ENCODE measurements at regions not wholly inside any gene's neighbourhood (a gene's known extent, or its start where the extent isn't known, plus 50 kb on each side); places are given as distances from the start of the nearest gene placed in this dataset.

DNA sequence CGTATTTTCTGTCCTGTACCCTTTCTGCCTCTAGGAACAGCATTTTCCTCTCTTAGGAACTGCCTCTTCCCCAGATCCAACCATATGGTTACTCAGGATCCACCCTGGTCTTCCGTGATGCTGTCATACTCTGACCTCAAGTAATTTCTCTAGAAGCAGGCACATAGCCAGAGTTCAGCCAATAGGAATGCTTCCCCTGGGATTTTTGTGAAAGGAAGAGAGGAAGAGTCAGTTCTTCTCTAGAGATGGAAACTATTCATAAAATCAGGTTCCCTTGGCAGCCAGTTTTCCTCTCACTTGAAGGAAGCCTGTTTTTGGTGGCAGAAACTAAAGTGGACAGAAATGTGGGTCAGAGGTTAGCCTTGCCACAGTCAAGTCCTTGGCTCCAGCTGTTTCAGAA lies 400.1 kb upstream of the PCSK5 start:
- TF ChIP-seq, protein P1, sequence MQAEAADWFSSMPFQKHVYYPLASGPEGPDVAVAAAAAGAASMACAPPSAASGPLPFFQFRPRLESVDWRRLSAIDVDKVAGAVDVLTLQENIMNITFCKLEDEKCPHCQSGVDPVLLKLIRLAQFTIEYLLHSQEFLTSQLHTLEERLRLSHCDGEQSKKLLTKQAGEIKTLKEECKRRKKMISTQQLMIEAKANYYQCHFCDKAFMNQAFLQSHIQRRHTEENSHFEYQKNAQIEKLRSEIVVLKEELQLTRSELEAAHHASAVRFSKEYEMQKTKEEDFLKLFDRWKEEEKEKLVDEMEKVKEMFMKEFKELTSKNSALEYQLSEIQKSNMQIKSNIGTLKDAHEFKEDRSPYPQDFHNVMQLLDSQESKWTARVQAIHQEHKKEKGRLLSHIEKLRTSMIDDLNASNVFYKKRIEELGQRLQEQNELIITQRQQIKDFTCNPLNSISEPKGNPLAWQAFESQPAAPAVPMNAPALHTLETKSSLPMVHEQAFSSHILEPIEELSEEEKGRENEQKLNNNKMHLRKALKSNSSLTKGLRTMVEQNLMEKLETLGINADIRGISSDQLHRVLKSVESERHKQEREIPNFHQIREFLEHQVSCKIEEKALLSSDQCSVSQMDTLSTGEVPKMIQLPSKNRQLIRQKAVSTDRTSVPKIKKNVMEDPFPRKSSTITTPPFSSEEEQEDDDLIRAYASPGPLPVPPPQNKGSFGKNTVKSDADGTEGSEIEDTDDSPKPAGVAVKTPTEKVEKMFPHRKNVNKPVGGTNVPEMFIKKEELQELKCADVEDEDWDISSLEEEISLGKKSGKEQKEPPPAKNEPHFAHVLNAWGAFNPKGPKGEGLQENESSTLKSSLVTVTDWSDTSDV (CRISPR knock-in tag; IDR thresholded peaks at IDR 0.05), result no peak
- TF ChIP-seq KAT8 (CRISPR knock-in tag; IDR thresholded peaks at IDR 0.05) (no peak), NFATC3 (CRISPR knock-in tag; IDR thresholded peaks at IDR 0.05) (no peak)
- TF ChIP-seq, protein P2, sequence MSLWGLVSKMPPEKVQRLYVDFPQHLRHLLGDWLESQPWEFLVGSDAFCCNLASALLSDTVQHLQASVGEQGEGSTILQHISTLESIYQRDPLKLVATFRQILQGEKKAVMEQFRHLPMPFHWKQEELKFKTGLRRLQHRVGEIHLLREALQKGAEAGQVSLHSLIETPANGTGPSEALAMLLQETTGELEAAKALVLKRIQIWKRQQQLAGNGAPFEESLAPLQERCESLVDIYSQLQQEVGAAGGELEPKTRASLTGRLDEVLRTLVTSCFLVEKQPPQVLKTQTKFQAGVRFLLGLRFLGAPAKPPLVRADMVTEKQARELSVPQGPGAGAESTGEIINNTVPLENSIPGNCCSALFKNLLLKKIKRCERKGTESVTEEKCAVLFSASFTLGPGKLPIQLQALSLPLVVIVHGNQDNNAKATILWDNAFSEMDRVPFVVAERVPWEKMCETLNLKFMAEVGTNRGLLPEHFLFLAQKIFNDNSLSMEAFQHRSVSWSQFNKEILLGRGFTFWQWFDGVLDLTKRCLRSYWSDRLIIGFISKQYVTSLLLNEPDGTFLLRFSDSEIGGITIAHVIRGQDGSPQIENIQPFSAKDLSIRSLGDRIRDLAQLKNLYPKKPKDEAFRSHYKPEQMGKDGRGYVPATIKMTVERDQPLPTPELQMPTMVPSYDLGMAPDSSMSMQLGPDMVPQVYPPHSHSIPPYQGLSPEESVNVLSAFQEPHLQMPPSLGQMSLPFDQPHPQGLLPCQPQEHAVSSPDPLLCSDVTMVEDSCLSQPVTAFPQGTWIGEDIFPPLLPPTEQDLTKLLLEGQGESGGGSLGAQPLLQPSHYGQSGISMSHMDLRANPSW (CRISPR knock-in tag; IDR thresholded peaks at IDR 0.05; ENCODE audit: borderline replicate concordance), result no peak
